Epithelial cell of esophagus (primary cell): ENCODE measurements at regions not wholly inside any gene's neighbourhood (a gene's known extent, or its start where the extent isn't known, plus 50 kb on each side); places are given as distances from the start of the nearest gene placed in this dataset.

Experiments
- DNase-seq: peaks from one replicate; pipeline ENCODE4 v3.0.0; 2010; ENCODE audit warnings: low read depth
- H3K4me3 ChIP-seq: 2 replicates; pipeline ENCODE4 v1.5.1; 2011; ENCODE audit warnings: mild to moderate bottlenecking, low read length, control low read depth
- CTCF ChIP-seq: IDR thresholded peaks from 2 replicates; pipeline ENCODE4 v1.5.1; 2011; ENCODE audit warnings: low read depth, mild to moderate bottlenecking, low read length, control low read depth, inconsistent platforms; ENCODE audit not compliant: insufficient read depth; ENCODE audit errors: missing control alignments

GRCh38 chr18:43686709-43687108, 409.4 kb upstream of the SYT4 start:
- H3K4me3 ChIP-seq, result no peak overlapping the region
- DNase-seq, result no peak
- no peak for TF ChIP-seq CTCF

GRCh38 chr18:43692099-43692690, 414.9 kb upstream of the SYT4 start:
- TF ChIP-seq CTCF, result no peak
- no peak for DNase-seq
- H3K4me3 ChIP-seq, result no peak overlapping the region

GRCh38 chr18:43702399-43702798, 425.1 kb upstream of the SYT4 start:
- TF ChIP-seq CTCF, result no peak
- no peak overlapping the region for H3K4me3 ChIP-seq
- DNase-seq, result no peak

DNA sequence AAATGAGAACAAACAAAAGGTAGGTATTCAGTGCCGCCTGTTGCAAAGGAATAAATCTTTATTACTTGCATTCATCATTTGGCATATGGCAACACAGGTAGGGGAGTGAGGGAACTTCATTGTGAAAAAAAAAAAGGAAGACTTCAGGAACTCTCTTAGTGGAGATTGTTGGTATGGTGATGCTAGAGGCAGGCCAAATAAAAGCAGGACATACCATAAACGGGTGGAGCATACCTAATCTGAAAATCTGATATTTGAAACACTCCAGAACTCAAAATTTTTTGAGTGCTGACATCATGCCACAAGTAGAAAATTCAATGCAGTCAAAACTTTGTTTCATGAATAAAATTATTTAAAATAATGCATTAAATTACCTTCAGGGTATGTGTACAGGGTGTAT, 425.8 kb upstream of the SYT4 start:
- DNase-seq, result no peak
- TF ChIP-seq CTCF, result no peak
- no peak overlapping the region for H3K4me3 ChIP-seq

DNA sequence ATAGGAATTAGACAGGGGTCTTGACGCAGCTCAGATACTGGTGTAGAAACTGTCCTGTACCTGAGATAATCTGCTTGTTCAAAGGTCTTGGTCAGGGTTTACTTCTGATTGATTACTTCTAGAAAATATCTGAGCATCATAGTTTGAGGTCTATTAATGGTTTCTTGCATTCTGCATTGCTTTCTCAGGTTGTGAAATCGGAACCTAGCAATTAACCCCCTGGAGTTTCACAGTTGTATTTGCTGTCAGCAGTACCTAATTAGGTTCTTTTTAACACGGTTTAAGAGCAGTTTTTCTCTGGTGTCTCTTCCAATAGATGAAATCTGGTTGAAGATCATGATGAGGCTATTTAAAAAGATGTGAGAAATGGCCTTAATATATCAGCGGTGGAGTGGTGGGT, 428.6 kb upstream of the SYT4 start:
- TF ChIP-seq CTCF, result no peak
- no peak for DNase-seq
- H3K4me3 ChIP-seq, result no peak overlapping the region

GRCh38 chr18:43710135-43710534, 432.8 kb upstream of the SYT4 start:
- H3K4me3 ChIP-seq, result no peak overlapping the region
- no peak for DNase-seq
- TF ChIP-seq CTCF, result no peak

- DNase-seq, result no peak
- no peak for TF ChIP-seq CTCF
- H3K4me3 ChIP-seq, result no peak overlapping the region
Measured at GRCh38 chr18:43714343-43715010, 437.2 kb upstream of the SYT4 start.
